HEK293 (cell line): ENCODE measurements at regions not wholly inside any gene's neighbourhood (a gene's known extent, or its start where the extent isn't known, plus 50 kb on each side); places are given as distances from the start of the nearest gene placed in this dataset.
A peak's percentile ranks its signal among the peaks of the same experiment; 100 is the strongest.

Experiments used
- GLIS1 ChIP-seq: fragments of 450-650 bp; formaldehyde crosslinking; IDR thresholded peaks from 2 replicates; pipeline ENCODE4 v1.5.1; 2016; ENCODE audit warnings: missing biosample characterization, missing genetic modification characterization
- GLIS2 ChIP-seq: fragments of 450-650 bp; formaldehyde crosslinking; IDR thresholded peaks from 2 replicates; pipeline ENCODE4 v1.5.1; 2016; ENCODE audit warnings: missing biosample characterization, missing genetic modification characterization
- KLF16 ChIP-seq: fragments of 450-650 bp; formaldehyde crosslinking; IDR thresholded peaks from 2 replicates; pipeline ENCODE4 v1.5.1; 2017; ENCODE audit warnings: missing biosample characterization, missing genetic modification characterization
- ZBTB1 ChIP-seq: fragments of 450-650 bp; formaldehyde crosslinking; IDR thresholded peaks from 2 replicates; pipeline ENCODE4 v1.5.1; 2016; ENCODE audit warnings: missing biosample characterization, missing genetic modification characterization
- ZBTB20 ChIP-seq: fragments of 450-650 bp; formaldehyde crosslinking; IDR thresholded peaks from 2 replicates; pipeline ENCODE4 v1.5.1; 2016; ENCODE audit warnings: missing biosample characterization, missing genetic modification characterization
- ZBTB8A ChIP-seq: fragments of 450-650 bp; formaldehyde crosslinking; IDR thresholded peaks from 2 replicates; pipeline ENCODE4 v1.5.1; 2016; ENCODE audit warnings: missing biosample characterization, missing genetic modification characterization
- ZEB2 ChIP-seq: fragments of 450-650 bp; formaldehyde crosslinking; IDR thresholded peaks from 2 replicates; pipeline ENCODE4 v1.5.1; 2016; ENCODE audit warnings: missing biosample characterization, missing genetic modification characterization
- ZNF10 ChIP-seq: fragments of 450-650 bp; formaldehyde crosslinking; IDR thresholded peaks from 2 replicates; pipeline ENCODE4 v1.5.1; 2017; ENCODE audit warnings: missing biosample characterization, missing genetic modification characterization
- ZNF138 ChIP-seq: fragments of 450-650 bp; formaldehyde crosslinking; IDR thresholded peaks from 2 replicates; pipeline ENCODE4 v1.5.1; 2016; ENCODE audit warnings: missing biosample characterization, missing genetic modification characterization, borderline replicate concordance
- ZNF266 ChIP-seq: fragments of 450-650 bp; formaldehyde crosslinking; IDR thresholded peaks from 2 replicates; pipeline ENCODE4 v1.5.1; 2016; ENCODE audit warnings: missing biosample characterization, missing genetic modification characterization, low read depth
- ZNF292 ChIP-seq: fragments of 450-650 bp; formaldehyde crosslinking; IDR thresholded peaks from 2 replicates; pipeline ENCODE4 v1.5.1; 2016; ENCODE audit warnings: low read depth, missing biosample characterization, missing genetic modification characterization, borderline replicate concordance
- ZNF391 ChIP-seq: fragments of 450-650 bp; formaldehyde crosslinking; IDR thresholded peaks from 2 replicates; pipeline ENCODE4 v1.5.1; 2016; ENCODE audit warnings: low read depth, missing biosample characterization, missing genetic modification characterization, borderline replicate concordance
- ZNF394 ChIP-seq: fragments of 450-650 bp; formaldehyde crosslinking; IDR thresholded peaks from 2 replicates; pipeline ENCODE4 v1.5.1; 2016; ENCODE audit warnings: missing biosample characterization, missing genetic modification characterization, mild to moderate bottlenecking, moderate library complexity, borderline replicate concordance
- ZNF398 ChIP-seq: fragments of 450-650 bp; formaldehyde crosslinking; IDR thresholded peaks from 2 replicates; pipeline ENCODE4 v1.5.1; 2017; ENCODE audit warnings: missing biosample characterization, missing genetic modification characterization
- ZNF423 ChIP-seq: fragments of 450-650 bp; formaldehyde crosslinking; IDR thresholded peaks from 2 replicates; pipeline ENCODE4 v1.5.1; 2016; ENCODE audit warnings: missing biosample characterization, missing genetic modification characterization
- ZNF596 ChIP-seq: fragments of 450-650 bp; IDR thresholded peaks from 2 replicates; pipeline ENCODE4 v1.5.0; 2018; ENCODE audit warnings: missing biosample characterization, mild to moderate bottlenecking, missing genetic modification characterization, moderate library complexity
- ZNF600 ChIP-seq: fragments of 450-650 bp; formaldehyde crosslinking; IDR thresholded peaks from 2 replicates; pipeline ENCODE4 v1.5.1; 2016; ENCODE audit warnings: missing biosample characterization, missing genetic modification characterization
- ZNF629 ChIP-seq: fragments of 450-650 bp; formaldehyde crosslinking; IDR thresholded peaks from 2 replicates; pipeline ENCODE4 v1.5.1; 2017; ENCODE audit warnings: missing biosample characterization, missing genetic modification characterization
- ZNF76 ChIP-seq: fragments of 450-650 bp; formaldehyde crosslinking; IDR thresholded peaks from 2 replicates; pipeline ENCODE4; 2016; ENCODE audit warnings: low read depth, missing biosample characterization, missing genetic modification characterization, borderline replicate concordance
- ZSCAN30 ChIP-seq: fragments of 450-650 bp; IDR thresholded peaks from 2 replicates; pipeline ENCODE4 v1.5.1; 2018; ENCODE audit warnings: missing biosample characterization, mild to moderate bottlenecking, missing genetic modification characterization, moderate library complexity
- TF ChIP-seq, protein P1 (sequence below): fragments of 450-650 bp; formaldehyde crosslinking; IDR thresholded peaks from 2 replicates; pipeline ENCODE4 v1.5.1; 2016; ENCODE audit warnings: missing biosample characterization, missing genetic modification characterization
- TF ChIP-seq, protein P2 (sequence below): sonication (generic); formaldehyde crosslinking; IDR thresholded peaks from 2 replicates; pipeline ENCODE4 v1.8.1; 2022; ENCODE audit warnings: mild to moderate bottlenecking, moderate library complexity, missing genetic modification reagents
- TF ChIP-seq, protein P3 (sequence below): fragments of 450-650 bp; formaldehyde crosslinking; IDR thresholded peaks from 2 replicates; pipeline ENCODE4 v1.5.1; 2016; ENCODE audit warnings: missing biosample characterization, missing genetic modification characterization
- TF ChIP-seq, protein P4 (sequence below): fragments of 450-650 bp; formaldehyde crosslinking; optimal IDR thresholded peaks from 2 replicates; pipeline ENCODE3; 2016; ENCODE audit warnings: missing biosample characterization, mild to moderate bottlenecking, missing genetic modification characterization
- TF ChIP-seq, protein P5 (sequence below): fragments of 450-650 bp; formaldehyde crosslinking; IDR thresholded peaks from 2 replicates; pipeline ENCODE4 v1.5.1; 2017; ENCODE audit warnings: missing biosample characterization, missing genetic modification characterization

DNA sequence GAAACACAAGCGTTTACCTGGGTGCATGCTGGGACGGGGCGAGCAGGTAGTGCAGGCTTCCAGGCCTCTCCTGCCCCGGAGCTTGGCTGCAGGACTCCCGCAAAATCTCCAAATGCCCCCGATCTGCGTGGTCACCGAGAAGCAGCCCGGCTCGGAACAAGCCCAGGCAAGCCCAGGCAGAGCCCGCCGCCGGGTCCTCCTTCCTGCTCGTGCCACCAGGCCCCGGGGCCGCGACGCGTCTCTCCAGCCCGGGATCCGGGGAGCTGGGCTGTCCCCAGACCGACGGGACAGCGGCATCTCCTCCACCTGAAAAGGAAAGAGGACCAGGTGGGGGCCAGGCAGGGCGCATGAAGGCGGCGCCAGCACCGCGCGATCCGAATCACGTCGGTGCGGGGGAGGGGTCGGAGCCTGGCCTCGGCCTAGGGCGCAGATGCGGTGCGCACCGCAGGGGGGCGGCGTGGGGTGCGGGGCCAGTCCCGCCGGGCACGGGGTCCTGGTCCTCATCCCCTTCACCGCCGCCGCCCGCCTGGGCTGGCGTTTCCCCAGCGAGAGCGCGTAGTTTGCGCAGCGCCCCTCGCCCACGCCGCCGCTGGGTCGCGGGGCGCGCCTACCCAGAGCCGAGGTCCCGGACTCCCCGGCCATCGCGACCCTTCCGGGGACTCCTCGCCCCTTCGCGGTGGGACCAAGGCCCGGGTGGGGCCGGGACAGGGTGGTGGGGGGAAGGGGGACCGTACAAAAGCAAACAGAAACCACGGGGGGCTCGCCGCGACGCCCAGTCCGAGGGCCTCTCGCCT lies 52.4 kb upstream of the H6PD start (continued):
- TF ChIP-seq, protein P1, sequence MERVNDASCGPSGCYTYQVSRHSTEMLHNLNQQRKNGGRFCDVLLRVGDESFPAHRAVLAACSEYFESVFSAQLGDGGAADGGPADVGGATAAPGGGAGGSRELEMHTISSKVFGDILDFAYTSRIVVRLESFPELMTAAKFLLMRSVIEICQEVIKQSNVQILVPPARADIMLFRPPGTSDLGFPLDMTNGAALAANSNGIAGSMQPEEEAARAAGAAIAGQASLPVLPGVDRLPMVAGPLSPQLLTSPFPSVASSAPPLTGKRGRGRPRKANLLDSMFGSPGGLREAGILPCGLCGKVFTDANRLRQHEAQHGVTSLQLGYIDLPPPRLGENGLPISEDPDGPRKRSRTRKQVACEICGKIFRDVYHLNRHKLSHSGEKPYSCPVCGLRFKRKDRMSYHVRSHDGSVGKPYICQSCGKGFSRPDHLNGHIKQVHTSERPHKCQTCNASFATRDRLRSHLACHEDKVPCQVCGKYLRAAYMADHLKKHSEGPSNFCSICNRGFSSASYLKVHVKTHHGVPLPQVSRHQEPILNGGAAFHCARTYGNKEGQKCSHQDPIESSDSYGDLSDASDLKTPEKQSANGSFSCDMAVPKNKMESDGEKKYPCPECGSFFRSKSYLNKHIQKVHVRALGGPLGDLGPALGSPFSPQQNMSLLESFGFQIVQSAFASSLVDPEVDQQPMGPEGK (tag by site-specific recombination), result peak; percentile 47; the same call in 1 of the 2 replicates
- 0 out of 2 replicates have a peak, but pooled peaks have one; percentile 27 for TF ChIP-seq KLF16
- peak; percentile 69; the same call in 1 of the 2 replicates for TF ChIP-seq ZSCAN30 (tag by site-specific recombination)
- TF ChIP-seq, protein P2, sequence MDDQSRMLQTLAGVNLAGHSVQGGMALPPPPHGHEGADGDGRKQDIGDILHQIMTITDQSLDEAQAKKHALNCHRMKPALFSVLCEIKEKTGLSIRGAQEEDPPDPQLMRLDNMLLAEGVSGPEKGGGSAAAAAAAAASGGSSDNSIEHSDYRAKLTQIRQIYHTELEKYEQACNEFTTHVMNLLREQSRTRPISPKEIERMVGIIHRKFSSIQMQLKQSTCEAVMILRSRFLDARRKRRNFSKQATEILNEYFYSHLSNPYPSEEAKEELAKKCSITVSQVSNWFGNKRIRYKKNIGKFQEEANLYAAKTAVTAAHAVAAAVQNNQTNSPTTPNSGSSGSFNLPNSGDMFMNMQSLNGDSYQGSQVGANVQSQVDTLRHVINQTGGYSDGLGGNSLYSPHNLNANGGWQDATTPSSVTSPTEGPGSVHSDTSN, result peak; percentile 27; the same call in 1 of the 2 replicates
- TF ChIP-seq ZBTB1, result peak; percentile 71; the same call in 1 of the 2 replicates
- TF ChIP-seq ZNF394, result peak; percentile 13; the same call in 1 of the 2 replicates
- TF ChIP-seq, protein P3, sequence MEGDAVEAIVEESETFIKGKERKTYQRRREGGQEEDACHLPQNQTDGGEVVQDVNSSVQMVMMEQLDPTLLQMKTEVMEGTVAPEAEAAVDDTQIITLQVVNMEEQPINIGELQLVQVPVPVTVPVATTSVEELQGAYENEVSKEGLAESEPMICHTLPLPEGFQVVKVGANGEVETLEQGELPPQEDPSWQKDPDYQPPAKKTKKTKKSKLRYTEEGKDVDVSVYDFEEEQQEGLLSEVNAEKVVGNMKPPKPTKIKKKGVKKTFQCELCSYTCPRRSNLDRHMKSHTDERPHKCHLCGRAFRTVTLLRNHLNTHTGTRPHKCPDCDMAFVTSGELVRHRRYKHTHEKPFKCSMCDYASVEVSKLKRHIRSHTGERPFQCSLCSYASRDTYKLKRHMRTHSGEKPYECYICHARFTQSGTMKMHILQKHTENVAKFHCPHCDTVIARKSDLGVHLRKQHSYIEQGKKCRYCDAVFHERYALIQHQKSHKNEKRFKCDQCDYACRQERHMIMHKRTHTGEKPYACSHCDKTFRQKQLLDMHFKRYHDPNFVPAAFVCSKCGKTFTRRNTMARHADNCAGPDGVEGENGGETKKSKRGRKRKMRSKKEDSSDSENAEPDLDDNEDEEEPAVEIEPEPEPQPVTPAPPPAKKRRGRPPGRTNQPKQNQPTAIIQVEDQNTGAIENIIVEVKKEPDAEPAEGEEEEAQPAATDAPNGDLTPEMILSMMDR (tag by site-specific recombination), result peak; percentile 46
- peak; percentile 70 for TF ChIP-seq ZEB2 (tag by site-specific recombination)
- TF ChIP-seq ZNF10 (tag by site-specific recombination), result no peak
- TF ChIP-seq ZNF600 (tag by site-specific recombination), result 0 out of 2 replicates have a peak, but pooled peaks have one; percentile 40
- no peak for TF ChIP-seq ZNF292 (tag by site-specific recombination)
- peak; percentile 43; the same call in 1 of the 2 replicates for TF ChIP-seq ZNF76 (tag by site-specific recombination)
- no peak for TF ChIP-seq ZNF266 (tag by site-specific recombination)
- TF ChIP-seq ZNF629, result peak; percentile 55
- TF ChIP-seq ZNF138, result no peak
- TF ChIP-seq ZNF398 (tag by site-specific recombination), result peak; percentile 48
- TF ChIP-seq, protein P4, sequence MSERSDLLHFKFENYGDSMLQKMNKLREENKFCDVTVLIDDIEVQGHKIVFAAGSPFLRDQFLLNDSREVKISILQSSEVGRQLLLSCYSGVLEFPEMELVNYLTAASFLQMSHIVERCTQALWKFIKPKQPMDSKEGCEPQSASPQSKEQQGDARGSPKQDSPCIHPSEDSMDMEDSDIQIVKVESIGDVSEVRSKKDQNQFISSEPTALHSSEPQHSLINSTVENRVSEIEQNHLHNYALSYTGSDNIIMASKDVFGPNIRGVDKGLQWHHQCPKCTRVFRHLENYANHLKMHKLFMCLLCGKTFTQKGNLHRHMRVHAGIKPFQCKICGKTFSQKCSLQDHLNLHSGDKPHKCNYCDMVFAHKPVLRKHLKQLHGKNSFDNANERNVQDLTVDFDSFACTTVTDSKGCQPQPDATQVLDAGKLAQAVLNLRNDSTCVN (tag by site-specific recombination), result peak; percentile 78
- TF ChIP-seq ZNF596, result 0 out of 2 replicates have a peak, but pooled peaks have one; percentile 5
- TF ChIP-seq ZBTB20, result 0 out of 2 replicates have a peak, but pooled peaks have one; percentile 24
- 0 out of 2 replicates have a peak, but pooled peaks have one; percentile 15 for TF ChIP-seq ZNF391 (tag by site-specific recombination)
- peak; percentile 82 for TF ChIP-seq GLIS2
- TF ChIP-seq, protein P5, sequence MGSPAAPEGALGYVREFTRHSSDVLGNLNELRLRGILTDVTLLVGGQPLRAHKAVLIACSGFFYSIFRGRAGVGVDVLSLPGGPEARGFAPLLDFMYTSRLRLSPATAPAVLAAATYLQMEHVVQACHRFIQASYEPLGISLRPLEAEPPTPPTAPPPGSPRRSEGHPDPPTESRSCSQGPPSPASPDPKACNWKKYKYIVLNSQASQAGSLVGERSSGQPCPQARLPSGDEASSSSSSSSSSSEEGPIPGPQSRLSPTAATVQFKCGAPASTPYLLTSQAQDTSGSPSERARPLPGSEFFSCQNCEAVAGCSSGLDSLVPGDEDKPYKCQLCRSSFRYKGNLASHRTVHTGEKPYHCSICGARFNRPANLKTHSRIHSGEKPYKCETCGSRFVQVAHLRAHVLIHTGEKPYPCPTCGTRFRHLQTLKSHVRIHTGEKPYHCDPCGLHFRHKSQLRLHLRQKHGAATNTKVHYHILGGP (tag by site-specific recombination), result no peak
- TF ChIP-seq ZBTB8A (tag by site-specific recombination), result peak; percentile 54
- peak; percentile 73 for TF ChIP-seq GLIS1 (tag by site-specific recombination)
- 0 out of 2 replicates have a peak, but pooled peaks have one; percentile 28 for TF ChIP-seq ZNF423 (tag by site-specific recombination)
